Inferior parietal cortex (tissue), 1 donor: ENCODE measurements at regions not wholly inside any gene's neighbourhood (a gene's known extent, or its start where the extent isn't known, plus 50 kb on each side); places are given as distances from the start of the nearest gene placed in this dataset.

Experiments used
- DNase-seq: peaks from one replicate; pipeline ENCODE4 v3.0.0-alpha.2; 2016; ENCODE audit errors: extremely low spot score

GRCh38 chr13:76094645-76095044 lies 458.5 kb downstream of the LMO7 start:
- no peak for DNase-seq

DNA sequence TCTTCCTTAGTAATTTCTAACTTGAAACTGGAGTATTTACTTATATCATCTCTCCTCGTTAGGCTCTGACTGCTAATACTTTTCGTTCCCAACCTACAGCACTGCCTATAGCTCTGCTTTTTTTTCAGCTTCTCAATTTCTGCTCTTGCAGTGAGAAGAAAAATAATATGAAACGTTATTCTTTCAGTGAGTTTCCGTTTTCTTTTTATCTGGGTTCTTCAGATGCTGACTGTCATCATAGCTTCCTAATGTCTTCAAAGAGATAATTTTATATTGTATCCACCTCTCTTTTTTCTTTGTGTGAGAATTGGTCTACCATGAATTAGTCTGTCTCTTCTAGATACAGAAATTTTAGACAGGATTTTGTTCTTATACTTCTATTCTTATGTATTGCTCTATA lies 454.9 kb downstream of the LMO7 start:
- DNase-seq = no peak

DNA sequence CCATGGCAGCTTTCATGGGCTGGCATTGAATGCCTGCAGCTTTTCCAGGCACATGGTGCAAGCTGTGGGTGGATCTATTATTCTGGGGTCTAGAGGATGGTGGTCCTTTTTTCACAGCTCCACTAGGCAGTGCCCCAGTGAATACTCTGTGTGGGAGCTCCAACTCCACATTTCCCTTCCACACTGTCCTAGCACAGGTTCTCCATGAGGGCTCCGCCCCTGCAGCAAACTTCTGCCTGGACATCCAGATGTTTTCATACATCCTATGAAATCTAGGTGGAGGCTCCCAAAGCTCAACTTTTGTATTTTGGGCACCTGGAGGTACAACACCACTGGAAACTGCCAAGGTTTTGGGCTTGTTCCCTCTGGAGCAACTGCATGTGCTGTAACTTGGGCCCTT lies 450.6 kb downstream of the LMO7 start:
- no peak for DNase-seq

GRCh38 chr13:76067850-76068249 lies 431.7 kb downstream of the LMO7 start:
- DNase-seq = no peak

DNA sequence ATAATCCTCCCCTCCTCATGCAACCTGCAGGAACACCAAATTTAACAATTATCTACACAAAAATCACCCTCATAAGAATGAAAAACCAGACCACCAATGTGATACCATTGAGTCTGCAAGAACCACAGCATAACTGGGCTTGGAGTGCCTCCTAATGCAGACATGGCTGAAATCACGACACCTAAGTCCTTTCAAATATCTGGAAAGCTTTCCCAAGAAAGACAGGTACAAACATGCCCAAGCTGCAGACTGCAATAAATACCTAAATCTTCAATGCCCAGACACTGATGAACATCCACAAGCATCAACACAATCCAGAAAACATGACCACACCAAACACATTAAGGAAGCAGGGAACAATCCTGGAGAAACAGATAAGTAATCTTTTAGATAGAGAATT lies 417.1 kb downstream of the LMO7 start:
- no peak for DNase-seq

GRCh38 chr13:76049376-76049746 lies 413.2 kb downstream of the LMO7 start:
- DNase-seq = no peak

- DNase-seq = no peak
These were observed 412.7 kb downstream of the LMO7 start for GRCh38 chr13:76048675-76049375.

- DNase-seq = no peak
These were observed 412.0 kb downstream of the LMO7 start for GRCh38 chr13:76048131-76048530.

DNA sequence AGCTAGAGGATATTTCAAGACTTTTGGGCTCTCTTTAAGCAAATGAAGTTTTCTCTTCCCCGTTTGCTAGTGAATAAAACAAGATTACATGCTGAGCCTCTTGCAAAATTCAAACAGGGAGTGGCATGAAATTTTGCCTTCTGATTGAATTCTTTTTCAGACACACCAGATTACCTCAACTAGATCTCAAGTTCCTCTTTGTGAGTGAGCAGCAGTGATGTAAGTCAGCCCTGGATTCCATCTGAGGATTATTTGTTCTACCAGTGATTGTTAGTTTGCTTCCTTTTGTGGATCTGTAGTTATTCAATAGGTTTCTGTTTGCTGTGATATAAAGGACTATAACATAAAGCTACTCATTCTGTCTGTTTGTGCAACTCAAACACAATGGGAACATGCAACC lies 407.7 kb downstream of the LMO7 start:
- DNase-seq = no peak

DNA sequence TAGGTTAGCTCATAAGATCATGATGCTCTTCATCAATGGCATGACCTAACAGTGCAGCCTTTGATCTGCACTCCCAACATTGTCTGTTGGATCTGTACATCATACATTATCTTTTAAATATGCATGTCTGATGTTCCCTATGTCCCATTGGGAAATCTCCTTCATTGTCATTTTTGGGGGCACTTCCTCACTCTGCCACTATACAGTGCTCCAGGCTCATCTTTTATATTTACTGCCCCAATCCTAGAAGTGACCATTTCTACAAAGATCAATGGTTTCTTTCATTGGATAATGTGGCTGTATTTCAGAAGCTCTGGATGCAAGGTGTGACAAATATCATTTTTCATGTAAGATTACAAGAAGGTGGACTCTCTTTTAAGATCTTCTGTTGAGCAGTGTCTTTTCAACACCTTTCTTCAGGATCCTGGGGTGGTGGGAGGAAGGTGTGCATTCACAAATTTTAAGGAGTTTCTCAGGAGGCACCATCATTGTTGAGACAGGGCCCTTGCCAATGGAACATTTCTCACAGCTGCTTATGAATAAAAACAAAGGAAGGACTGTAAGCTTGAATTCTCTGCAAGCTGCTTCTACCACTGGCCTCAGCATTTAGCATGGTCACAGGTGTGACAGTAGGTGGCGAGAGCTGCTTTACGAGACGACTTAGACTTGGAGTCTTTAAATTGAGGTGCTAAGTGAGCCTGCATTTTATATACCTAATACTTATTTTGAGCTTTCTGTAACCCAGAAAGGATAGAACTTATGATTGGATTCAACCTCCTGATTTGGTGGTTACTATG lies 403.0 kb downstream of the LMO7 start:
- DNase-seq = no peak

- no peak for DNase-seq
These were observed 400.0 kb downstream of the LMO7 start for GRCh38 chr13:76036176-76036575.

- DNase-seq = no peak
These were observed 399.6 kb downstream of the LMO7 start for GRCh38 chr13:76035711-76036110.

GRCh38 chr13:76029706-76030105 lies 393.6 kb downstream of the LMO7 start:
- no peak for DNase-seq

DNA sequence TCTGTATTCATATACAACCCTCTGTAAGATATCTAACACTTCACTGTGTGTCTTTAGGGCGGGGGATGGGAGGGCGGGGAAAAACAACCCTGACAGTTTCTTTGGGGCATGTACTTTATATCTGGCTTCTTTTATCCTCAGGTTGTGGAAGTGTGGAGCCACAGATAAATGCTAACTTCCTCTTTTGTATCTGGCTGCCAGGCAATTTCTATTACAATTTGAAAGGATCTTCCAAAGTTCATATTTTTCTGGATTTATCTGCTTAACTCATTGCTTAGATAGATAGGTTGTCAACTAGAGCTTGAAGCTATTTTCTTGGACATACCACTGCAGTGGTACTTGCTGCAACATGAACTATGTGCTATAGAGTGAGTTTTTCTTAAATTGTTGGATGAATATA lies 393.0 kb downstream of the LMO7 start:
- DNase-seq = no peak

DNA sequence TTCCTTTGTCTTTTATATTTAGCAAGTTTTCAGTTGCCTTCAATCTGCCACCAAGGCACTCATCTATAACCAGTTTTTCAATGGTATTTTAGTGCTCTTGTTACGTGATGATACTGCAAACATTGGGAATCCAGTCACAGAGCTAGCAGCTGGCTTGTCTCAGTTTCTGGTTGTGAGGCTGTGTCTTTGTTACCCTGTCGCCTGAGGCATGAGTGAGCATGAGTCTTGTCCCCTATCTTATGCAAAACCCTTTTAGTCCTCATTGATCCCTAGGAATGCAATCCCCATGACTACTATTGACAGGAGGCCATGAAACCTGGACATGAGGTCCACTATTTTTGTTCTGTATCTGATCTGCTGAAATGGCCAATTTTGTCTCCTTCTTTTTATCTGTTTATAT lies 391.0 kb downstream of the LMO7 start:
- no peak for DNase-seq

DNA sequence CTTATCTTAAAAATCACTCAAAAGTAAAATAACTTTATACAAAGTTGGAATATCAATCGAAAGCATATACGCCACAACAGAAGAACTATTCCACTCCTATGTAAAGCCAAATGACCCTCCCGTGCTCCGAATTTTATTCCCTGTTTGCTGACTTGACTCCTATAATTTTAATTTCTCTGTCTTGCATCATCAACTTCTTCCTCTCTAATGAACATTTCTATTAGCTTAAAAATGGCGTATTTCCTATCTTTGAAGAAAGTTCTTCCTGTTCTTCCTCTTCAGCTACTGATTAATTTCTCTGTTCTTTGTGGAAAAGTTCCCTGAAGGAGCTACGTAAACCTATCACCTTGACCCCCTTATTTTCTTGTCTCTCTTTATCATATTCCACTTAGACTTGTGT lies 389.3 kb downstream of the LMO7 start:
- DNase-seq = no peak

DNA sequence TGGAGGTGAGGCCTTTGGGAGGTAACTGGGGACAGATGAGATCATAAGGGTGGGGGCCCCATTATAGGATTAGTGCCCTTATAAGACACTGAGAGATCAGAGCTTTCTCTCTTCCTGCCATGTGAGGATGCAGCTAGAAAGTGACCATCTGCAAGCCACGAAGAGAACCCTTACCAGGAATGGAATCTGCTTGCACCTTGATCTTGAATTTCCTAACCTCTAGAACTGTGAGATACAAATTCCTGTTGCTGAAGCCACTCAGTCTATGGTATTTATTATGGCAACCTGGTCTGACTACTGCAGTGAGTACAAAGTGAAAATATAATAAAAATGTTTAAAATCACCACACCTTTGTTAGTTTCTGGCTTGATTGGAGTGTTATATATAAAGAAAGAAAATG lies 388.0 kb downstream of the LMO7 start:
- no peak for DNase-seq

- DNase-seq = no peak
These were observed 387.5 kb downstream of the LMO7 start for GRCh38 chr13:76023652-76024051.

GRCh38 chr13:76020421-76020955 lies 384.4 kb downstream of the LMO7 start:
- DNase-seq = peak; percentile 25

GRCh38 chr13:76019421-76020044 lies 383.4 kb downstream of the LMO7 start:
- DNase-seq = peak; percentile 67

- no peak for DNase-seq
These were observed 381.9 kb downstream of the LMO7 start for GRCh38 chr13:76017861-76018556.

- no peak for DNase-seq
These were observed 380.8 kb downstream of the LMO7 start for GRCh38 chr13:76016799-76017400.
